GM19452 (cell line): ENCODE measurements at regions not wholly inside any gene's neighbourhood (a gene's known extent, or its start where the extent isn't known, plus 50 kb on each side); places are given as distances from the start of the nearest gene placed in this dataset.

Experiments
- ATAC-seq: cut with Tn5 transposase; IDR thresholded peaks from one replicate; pipeline ENCODE4 v1.9.1; 2021; ENCODE audit not compliant: unreplicated experiment

- ATAC-seq = no peak
Measured at GRCh38 chr12:42767998-42768397, 178.5 kb upstream of the PRICKLE1 start.

- ATAC-seq = no peak
Measured at GRCh38 chr12:42767326-42767954, 177.9 kb upstream of the PRICKLE1 start.

- ATAC-seq = no peak
Measured at GRCh38 chr12:42766754-42767153, 177.2 kb upstream of the PRICKLE1 start.

- ATAC-seq = no peak
Measured at GRCh38 chr12:42766026-42766425, 176.5 kb upstream of the PRICKLE1 start.

GRCh38 chr12:42763682-42764081 is 174.1 kb upstream of the PRICKLE1 start:
- ATAC-seq = no peak

GRCh38 chr12:42762395-42762925 is 172.9 kb upstream of the PRICKLE1 start:
- ATAC-seq = no peak

- ATAC-seq = no peak
Measured at GRCh38 chr12:42761601-42762350, 172.2 kb upstream of the PRICKLE1 start.

- ATAC-seq = no peak
Measured at GRCh38 chr12:42761086-42761485, 171.5 kb upstream of the PRICKLE1 start.

- ATAC-seq = no peak
Measured at GRCh38 chr12:42760550-42760949, 171.0 kb upstream of the PRICKLE1 start.

- ATAC-seq = no peak
Measured at GRCh38 chr12:42759622-42760273, 170.2 kb upstream of the PRICKLE1 start.

GRCh38 chr12:42758806-42759205 is 169.3 kb upstream of the PRICKLE1 start:
- ATAC-seq = no peak

GRCh38 chr12:42757624-42758119 is 168.1 kb upstream of the PRICKLE1 start:
- ATAC-seq = no peak

- no peak for ATAC-seq
Measured at GRCh38 chr12:42756841-42757623, 167.5 kb upstream of the PRICKLE1 start.

GRCh38 chr12:42750356-42750755 is 160.8 kb upstream of the PRICKLE1 start:
- no peak for ATAC-seq

- ATAC-seq = no peak
Measured at GRCh38 chr12:42749239-42749638, 159.7 kb upstream of the PRICKLE1 start.

- ATAC-seq = no peak
Measured at GRCh38 chr12:42744539-42745182, 155.1 kb upstream of the PRICKLE1 start.

- ATAC-seq = no peak
Measured at GRCh38 chr12:42742716-42743115, 153.2 kb upstream of the PRICKLE1 start.

GRCh38 chr12:42741771-42742510 is 152.4 kb upstream of the PRICKLE1 start:
- no peak for ATAC-seq

GRCh38 chr12:42741091-42741490 is 151.5 kb upstream of the PRICKLE1 start:
- ATAC-seq = no peak

- no peak for ATAC-seq
Measured at GRCh38 chr12:42737398-42737797, 147.9 kb upstream of the PRICKLE1 start.
